Nephron (organoid): ENCODE measurements at regions not wholly inside any gene's neighbourhood (a gene's known extent, or its start where the extent isn't known, plus 50 kb on each side); places are given as distances from the start of the nearest gene placed in this dataset.

Source experiments
- H3K27ac Mint-ChIP-seq, 3 experiments: 2 replicates each; pipeline ENCODE4 v1.8.0; 2020; ENCODE audit warnings: mixed read lengths in 3 of 3, mild to moderate bottlenecking in 2 of 3, moderate library complexity in 1 of 3
- H3K27me3 Mint-ChIP-seq: 2 replicates; pipeline ENCODE4 v1.8.0; 2021; ENCODE audit warnings: low read depth, mild to moderate bottlenecking, moderate library complexity, mixed read lengths
- H3K36me3 Mint-ChIP-seq: 2 replicates; pipeline ENCODE4 v1.8.0; 2020; ENCODE audit warnings: low read depth, mixed read lengths
- H3K4me1 Mint-ChIP-seq: 2 replicates; pipeline ENCODE4 v1.8.0; 2020; ENCODE audit warnings: mixed read lengths
- H3K4me3 Mint-ChIP-seq, 3 experiments: 2 replicates each; pipeline ENCODE4 v1.8.0; 2020; ENCODE audit warnings: mild to moderate bottlenecking in 3 of 3, mixed read lengths in 3 of 3, moderate library complexity in 2 of 3
- H3K9me3 Mint-ChIP-seq: 2 replicates; pipeline ENCODE4 v1.8.0; 2020; ENCODE audit warnings: mixed read lengths
- CTCF ChIP-seq, 3 experiments: fragments of 200-600 bp; sonication (generic); IDR thresholded peaks; one replicate each; pipeline ENCODE4 v1.5.0; 2021; ENCODE audit warnings: antibody characterized with exemption in 3 of 3; ENCODE audit not compliant: unreplicated experiment in 3 of 3

DNA sequence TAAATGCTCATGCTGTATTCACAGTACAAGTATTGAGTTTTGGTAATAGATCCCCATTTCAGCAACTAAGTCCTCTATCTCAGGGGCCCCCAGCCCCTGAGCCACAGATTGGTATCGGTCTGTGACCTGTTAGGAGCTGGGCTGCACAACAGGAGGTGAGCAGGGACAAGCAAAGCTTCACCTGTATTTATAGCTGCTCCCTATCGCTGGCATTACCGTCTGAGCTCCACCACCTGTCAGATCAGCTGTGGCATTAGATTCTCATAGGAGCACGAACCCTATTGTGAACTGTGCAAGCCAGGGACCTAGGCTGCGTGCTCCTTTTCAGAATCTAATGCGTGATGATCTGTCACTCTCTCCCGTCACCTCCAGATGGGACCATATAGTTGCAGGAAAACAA lies 262.8 kb upstream of the UBE2E2 start:
- peaks cover 5% of the 10 kb centered on the region for H3K9me3 Mint-ChIP-seq
- no peak overlapping the region for H3K27ac Mint-ChIP-seq
- no peak overlapping the region for H3K4me3 Mint-ChIP-seq
- H3K27me3 Mint-ChIP-seq: no peaks in the 10 kb centered on the region
- H3K36me3 Mint-ChIP-seq: no peaks in the 10 kb centered on the region
- TF ChIP-seq CTCF (IDR thresholded peaks at IDR 0.05; ENCODE audit: unreplicated experiment in 3 of 3): no peak
- H3K4me1 Mint-ChIP-seq: peaks cover 10% of the 10 kb centered on the region

DNA sequence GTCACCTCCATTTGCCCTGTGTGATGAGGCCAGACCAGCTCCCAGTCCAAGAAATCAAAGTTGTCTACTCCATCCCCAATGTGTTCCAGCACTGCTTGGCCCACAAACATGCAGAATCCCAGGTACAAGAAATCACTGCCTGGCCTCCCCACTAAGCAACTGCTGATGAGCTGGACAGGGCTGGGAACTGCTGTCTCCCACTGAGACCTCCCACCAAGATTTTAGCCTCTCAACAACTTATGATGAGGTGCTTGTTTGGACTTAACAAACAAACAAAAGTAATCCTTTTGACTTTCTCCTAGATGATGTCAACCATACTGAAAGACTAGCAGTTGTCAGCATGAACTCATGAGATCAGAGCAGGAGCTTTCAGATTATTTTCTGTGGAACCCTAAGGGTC lies 260.1 kb upstream of the UBE2E2 start:
- H3K4me1 Mint-ChIP-seq: peaks cover 16% of the 10 kb centered on the region
- H3K4me3 Mint-ChIP-seq: no peak overlapping the region
- peaks cover 5% of the 10 kb centered on the region for H3K9me3 Mint-ChIP-seq

DNA sequence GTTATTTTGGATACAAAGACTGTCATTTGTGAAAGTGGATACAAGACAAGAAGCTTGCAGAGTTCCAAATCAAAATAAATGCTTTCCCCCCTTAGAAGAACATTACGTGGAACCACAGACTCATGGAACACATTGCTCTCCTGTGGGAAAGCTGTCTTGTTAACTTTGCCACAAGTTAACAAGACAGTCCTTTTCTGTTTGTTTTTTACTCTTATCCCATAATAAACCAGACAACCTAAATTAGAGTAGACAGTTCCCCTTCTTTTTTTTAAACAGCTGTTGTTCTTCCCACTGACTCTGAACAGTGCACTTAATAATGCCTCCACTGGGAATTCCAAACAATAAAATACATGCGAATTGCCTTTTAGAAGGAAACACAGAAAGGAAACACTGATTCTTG lies 255.3 kb upstream of the UBE2E2 start:
- peaks cover 56% of the 10 kb centered on the region for H3K4me1 Mint-ChIP-seq
- H3K9me3 Mint-ChIP-seq: peaks cover 7% of the 10 kb centered on the region
- no peak overlapping the region for H3K4me3 Mint-ChIP-seq
- no peak for TF ChIP-seq CTCF (IDR thresholded peaks at IDR 0.05; ENCODE audit: unreplicated experiment in 3 of 3)
- no peaks in the 10 kb centered on the region for H3K27me3 Mint-ChIP-seq
- peaks cover 3% of the 10 kb centered on the region for H3K36me3 Mint-ChIP-seq
- H3K27ac Mint-ChIP-seq: peak overlapping the region; percentile 54 to 89 (median 79)

More for the DNA sequence above, 260.1 kb upstream of the UBE2E2 start:
- no peak overlapping the region for H3K27ac Mint-ChIP-seq
- peaks cover 3% of the 10 kb centered on the region for H3K36me3 Mint-ChIP-seq
- no peaks in the 10 kb centered on the region for H3K27me3 Mint-ChIP-seq
- TF ChIP-seq CTCF (IDR thresholded peaks at IDR 0.05; ENCODE audit: unreplicated experiment in 3 of 3): no peak

DNA sequence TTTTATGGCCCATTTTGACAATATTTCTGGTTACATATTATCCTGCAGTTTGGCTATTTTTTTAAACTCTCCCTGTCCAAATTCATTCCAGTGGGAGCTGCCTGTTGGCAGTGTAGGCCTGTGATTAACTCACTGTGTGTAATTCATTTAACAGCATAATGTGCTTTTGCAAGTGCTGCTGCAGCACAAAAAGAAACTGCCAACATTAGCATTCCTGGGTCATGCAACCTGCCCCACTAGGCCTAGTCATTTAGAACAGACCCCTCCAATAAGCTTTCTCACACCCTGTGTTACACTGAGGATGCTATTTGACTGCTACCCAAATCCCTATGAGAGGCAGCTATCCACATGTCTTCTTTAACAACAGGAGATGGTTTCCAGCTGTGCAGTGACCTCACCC lies 251.2 kb upstream of the UBE2E2 start:
- peaks cover 48% of the 10 kb centered on the region for H3K4me1 Mint-ChIP-seq
- H3K27me3 Mint-ChIP-seq: peaks cover 5% of the 10 kb centered on the region
- no peak for TF ChIP-seq CTCF (IDR thresholded peaks at IDR 0.05; ENCODE audit: unreplicated experiment in 3 of 3)
- H3K27ac Mint-ChIP-seq: peak overlapping the region; percentile 83 to 95 (median 86)
- no peak overlapping the region for H3K4me3 Mint-ChIP-seq
- no peaks in the 10 kb centered on the region for H3K36me3 Mint-ChIP-seq
- peaks cover 9% of the 10 kb centered on the region for H3K9me3 Mint-ChIP-seq

- TF ChIP-seq CTCF (IDR thresholded peaks at IDR 0.05; ENCODE audit: unreplicated experiment in 3 of 3): no peak
- Mint-ChIP-seq H3K9me3 (peaks cover 11% of the 10 kb centered on the region), H3K27me3 (peaks cover 5% of the 10 kb centered on the region), H3K4me3 (no peak overlapping the region), H3K36me3 (no peaks in the 10 kb centered on the region), H3K27ac (peak overlapping the region; percentile 28 to 86 (median 83)), H3K4me1 (peaks cover 41% of the 10 kb centered on the region)
Observed at GRCh38 chr3:22952860-22953259, 250.3 kb upstream of the UBE2E2 start.

DNA sequence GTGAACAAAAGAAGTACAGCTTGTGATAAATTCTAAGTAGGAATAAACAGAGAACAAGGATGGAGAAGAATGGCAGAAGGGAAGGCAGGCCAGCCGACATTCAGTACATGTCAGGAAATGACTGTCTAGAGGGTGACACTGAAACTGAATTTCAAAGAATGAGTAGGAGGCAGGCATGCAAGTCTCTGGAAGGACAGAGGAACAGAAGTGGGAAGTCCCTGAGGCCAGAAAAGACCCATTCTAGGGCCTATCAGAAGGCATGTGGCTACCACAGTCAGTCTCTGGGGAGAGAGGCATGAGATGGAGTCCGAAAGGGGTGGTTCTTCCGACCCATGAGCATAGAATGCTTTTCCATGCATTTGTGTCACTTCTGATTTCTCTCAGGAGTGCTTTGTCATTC lies 243.5 kb upstream of the UBE2E2 start:
- Mint-ChIP-seq H3K4me1 (peaks cover 28% of the 10 kb centered on the region), H3K27ac (peak overlapping the region in 1 of 3 experiments; percentile 31), H3K4me3 (peak overlapping the region in 1 of 3 experiments; percentile 3), H3K36me3 (no peaks in the 10 kb centered on the region), H3K9me3 (peaks cover 4% of the 10 kb centered on the region), H3K27me3 (peaks cover 12% of the 10 kb centered on the region)
- TF ChIP-seq CTCF (IDR thresholded peaks at IDR 0.05; ENCODE audit: unreplicated experiment in 3 of 3): no peak
